Upper lobe of left lung (tissue), 6 donors: ENCODE measurements at regions not wholly inside any gene's neighbourhood (a gene's known extent, or its start where the extent isn't known, plus 50 kb on each side); places are given as distances from the start of the nearest gene placed in this dataset.

Experiments used
- ATAC-seq, 2 donors: fragments of 200-7000 bp; cut with Tn5 transposase; one replicate each; pipeline ENCODE4 v1.9.1; 2022; ENCODE audit warnings: mild to moderate bottlenecking in 2 of 2, moderate library complexity in 2 of 2; ENCODE audit not compliant: low FRiP score in 2 of 2
- DNase-seq, 2 donors: peaks; one replicate each; pipeline ENCODE4 v3.0.0-alpha.2; 2019 to 2020
- H3K27ac ChIP-seq, 4 donors: fragments of 200-600 bp; sonication (generic); one replicate each; pipeline ENCODE4 v1.5.1; 2016 to 2019
- H3K27me3 ChIP-seq, 4 donors: fragments of 200-600 bp; sonication (generic); one replicate each; pipeline ENCODE4 v1.5.1; 2017 to 2019
- H3K36me3 ChIP-seq, 4 donors: fragments of 200-600 bp; sonication (generic); one replicate each; pipeline ENCODE4 v1.5.1; 2016 to 2019
- H3K4me1 ChIP-seq, 4 donors: fragments of 200-600 bp; sonication (generic); one replicate each; pipeline ENCODE4 v1.5.1; 2018 to 2019
- H3K4me3 ChIP-seq, 4 donors: fragments of 200-600 bp; sonication (generic); one replicate each; pipeline ENCODE4 v1.5.1; 2017 to 2019; ENCODE audit warnings: mild to moderate bottlenecking in 2 of 4, moderate library complexity in 1 of 4
- H3K9me3 ChIP-seq, 4 donors: fragments of 200-600 bp; sonication (generic); one replicate each; pipeline ENCODE4 v1.5.1; 2018 to 2019
- EP300 ChIP-seq, 4 donors: sonication (generic); formaldehyde crosslinking; IDR thresholded peaks; one replicate each; pipeline ENCODE4 v1.5.1; 2017; ENCODE audit warnings: antibody characterized with exemption in 4 of 4, control low read depth in 2 of 4
- POLR2A ChIP-seq, 4 donors: fragments of 450-650 bp; IDR thresholded peaks; one replicate each; pipeline ENCODE4 v1.5.1; 2016 to 2017; ENCODE audit warnings: antibody characterized with exemption in 4 of 4, mild to moderate bottlenecking in 2 of 4
- POLR2AphosphoS5 ChIP-seq, 2 donors: sonication (generic); formaldehyde crosslinking; IDR thresholded peaks; one replicate each; pipeline ENCODE4 v1.5.1; 2017; ENCODE audit warnings: antibody characterized with exemption in 2 of 2
- WGBS, 2 donors: methylation state at CpG; one replicate each; pipeline ENCODE4 v1.1.5; 2017 to 2018; 5-methylcytosine and 5-hydroxymethylcytosine counted together
- TF ChIP-seq, protein P1 (sequence below), 6 experiments: fragments of 450-650 bp in 4 of 6; fragments of 200-600 bp in 2 of 6; sonication (generic) in 2 of 6; IDR thresholded peaks; one replicate each; pipeline ENCODE4 v1.5.1; 2016 to 2019; ENCODE audit warnings: antibody characterized with exemption in 6 of 6
- donor health status: DM: no; HTN: no; CAD: no; lungs with moderate emphysema.
- donor health status: DM: no; HTN: yes; CAD: no; lungs with severe emphysema.

DNA sequence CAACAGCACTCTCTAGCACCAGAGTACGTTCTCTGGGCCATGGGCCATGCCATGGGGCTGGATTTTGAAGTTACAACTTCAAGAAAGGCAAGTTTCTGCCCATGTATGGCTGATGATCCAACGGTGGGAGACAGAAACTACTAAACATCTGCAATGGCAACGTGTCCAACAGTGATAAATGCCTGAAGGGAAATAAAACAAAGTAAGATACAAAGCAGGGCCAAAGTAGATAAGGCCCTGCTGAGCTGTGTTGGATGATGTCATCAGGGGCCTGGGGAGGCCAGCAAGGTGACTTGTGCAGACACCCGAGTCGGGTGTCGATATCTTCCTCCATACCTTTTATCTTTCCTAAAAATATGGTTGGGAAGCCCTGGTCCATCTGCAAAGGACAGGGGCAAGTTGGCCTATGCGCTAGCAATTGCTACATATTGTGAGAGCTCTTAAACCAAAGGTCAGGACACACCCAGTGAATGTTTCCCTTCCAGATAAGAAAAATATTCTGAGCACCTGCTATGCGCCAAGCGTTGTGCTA is 487.2 kb downstream of the MN1 start:
- no peak for TF ChIP-seq POLR2AphosphoS5 (IDR thresholded peaks at IDR 0.05)
- TF ChIP-seq, protein P1, sequence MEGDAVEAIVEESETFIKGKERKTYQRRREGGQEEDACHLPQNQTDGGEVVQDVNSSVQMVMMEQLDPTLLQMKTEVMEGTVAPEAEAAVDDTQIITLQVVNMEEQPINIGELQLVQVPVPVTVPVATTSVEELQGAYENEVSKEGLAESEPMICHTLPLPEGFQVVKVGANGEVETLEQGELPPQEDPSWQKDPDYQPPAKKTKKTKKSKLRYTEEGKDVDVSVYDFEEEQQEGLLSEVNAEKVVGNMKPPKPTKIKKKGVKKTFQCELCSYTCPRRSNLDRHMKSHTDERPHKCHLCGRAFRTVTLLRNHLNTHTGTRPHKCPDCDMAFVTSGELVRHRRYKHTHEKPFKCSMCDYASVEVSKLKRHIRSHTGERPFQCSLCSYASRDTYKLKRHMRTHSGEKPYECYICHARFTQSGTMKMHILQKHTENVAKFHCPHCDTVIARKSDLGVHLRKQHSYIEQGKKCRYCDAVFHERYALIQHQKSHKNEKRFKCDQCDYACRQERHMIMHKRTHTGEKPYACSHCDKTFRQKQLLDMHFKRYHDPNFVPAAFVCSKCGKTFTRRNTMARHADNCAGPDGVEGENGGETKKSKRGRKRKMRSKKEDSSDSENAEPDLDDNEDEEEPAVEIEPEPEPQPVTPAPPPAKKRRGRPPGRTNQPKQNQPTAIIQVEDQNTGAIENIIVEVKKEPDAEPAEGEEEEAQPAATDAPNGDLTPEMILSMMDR (IDR thresholded peaks at IDR 0.05) = no peak
- no peak for TF ChIP-seq EP300 (IDR thresholded peaks at IDR 0.05)
- TF ChIP-seq POLR2A (IDR thresholded peaks at IDR 0.05) = no peak
- WGBS, 2 donors = 69 to 78% methylated on average over 9 of the region's 9 CpGs
- DNase-seq = no peak
- Histone ChIP-seq H3K9me3 (no peaks in the 10 kb centered on the region), H3K27me3 (no peaks in the 10 kb centered on the region), H3K4me1 (no peaks in the 10 kb centered on the region), H3K36me3 (no peaks in the 10 kb centered on the region), H3K4me3 (no peak overlapping the region), H3K27ac (no peak overlapping the region)
- ATAC-seq = no peak

- no peaks in the 10 kb centered on the region for H3K4me1 ChIP-seq
- TF ChIP-seq, protein P1 (IDR thresholded peaks at IDR 0.05) = no peak
- TF ChIP-seq POLR2A (IDR thresholded peaks at IDR 0.05) (no peak), POLR2AphosphoS5 (IDR thresholded peaks at IDR 0.05) (no peak), EP300 (IDR thresholded peaks at IDR 0.05) (no peak)
- no peaks in the 10 kb centered on the region for H3K36me3 ChIP-seq
- H3K4me3 ChIP-seq = no peak overlapping the region
- DNase-seq (no peak), ATAC-seq (no peak)
- H3K27ac ChIP-seq = no peak overlapping the region
- no peaks in the 10 kb centered on the region for H3K9me3 ChIP-seq
- 90 to 97% methylated on average over 4 of the region's 4 CpGs for WGBS, 2 donors
- no peaks in the 10 kb centered on the region for H3K27me3 ChIP-seq
Observed at GRCh38 chr22:27315833-27316232, 485.7 kb downstream of the MN1 start.

GRCh38 chr22:27317096-27317495 is 484.5 kb downstream of the MN1 start:
- H3K4me3 ChIP-seq = no peak overlapping the region
- TF ChIP-seq, protein P1 (IDR thresholded peaks at IDR 0.05) = no peak
- TF ChIP-seq POLR2AphosphoS5 (IDR thresholded peaks at IDR 0.05) (no peak), POLR2A (IDR thresholded peaks at IDR 0.05) (no peak), EP300 (IDR thresholded peaks at IDR 0.05) (no peak)
- H3K9me3 ChIP-seq = no peaks in the 10 kb centered on the region
- WGBS, 2 donors = 85 to 90% methylated on average over 5 of the region's 5 CpGs
- no peaks in the 10 kb centered on the region for H3K27me3 ChIP-seq
- ATAC-seq = no peak
- H3K36me3 ChIP-seq = no peaks in the 10 kb centered on the region
- no peak overlapping the region for H3K27ac ChIP-seq
- DNase-seq = no peak
- H3K4me1 ChIP-seq = no peaks in the 10 kb centered on the region

DNA sequence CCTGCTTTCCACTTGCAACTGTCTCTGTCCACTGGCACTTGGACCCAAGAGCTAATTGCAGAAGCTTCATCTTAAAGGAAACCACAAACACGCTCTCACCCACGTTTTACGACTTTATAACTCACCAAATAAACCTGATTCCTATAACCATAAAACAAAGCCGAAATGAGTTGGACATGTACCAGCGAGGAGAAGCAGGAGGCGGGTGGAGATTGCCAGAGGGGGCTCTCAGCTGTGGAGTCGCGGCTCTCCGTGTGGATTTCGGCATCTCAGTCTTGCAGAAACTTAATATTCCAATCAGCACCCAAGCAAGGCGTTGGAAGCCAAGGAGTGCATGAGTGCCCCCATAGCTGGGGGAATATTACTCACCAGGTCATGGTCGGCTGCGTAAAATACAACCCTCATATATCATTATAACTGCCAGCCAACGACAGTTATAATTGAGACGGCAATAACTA is 483.6 kb downstream of the MN1 start:
- no peaks in the 10 kb centered on the region for H3K27me3 ChIP-seq
- no peaks in the 10 kb centered on the region for H3K9me3 ChIP-seq
- DNase-seq = no peak
- no peaks in the 10 kb centered on the region for H3K4me1 ChIP-seq
- WGBS, 2 donors = 54 to 64% methylated on average over 15 of the region's 15 CpGs
- ATAC-seq = no peak
- no peaks in the 10 kb centered on the region for H3K36me3 ChIP-seq
- no peak overlapping the region for H3K27ac ChIP-seq
- TF ChIP-seq EP300 (IDR thresholded peaks at IDR 0.05) (no peak), POLR2AphosphoS5 (IDR thresholded peaks at IDR 0.05) (no peak), POLR2A (IDR thresholded peaks at IDR 0.05) (no peak)
- TF ChIP-seq, protein P1 (IDR thresholded peaks at IDR 0.05) = no peak
- no peak overlapping the region for H3K4me3 ChIP-seq

GRCh38 chr22:27318516-27318915 is 483.0 kb downstream of the MN1 start:
- Histone ChIP-seq H3K27me3 (no peaks in the 10 kb centered on the region), H3K4me1 (no peaks in the 10 kb centered on the region), H3K9me3 (no peaks in the 10 kb centered on the region), H3K36me3 (no peaks in the 10 kb centered on the region), H3K27ac (no peak overlapping the region), H3K4me3 (no peak overlapping the region)
- WGBS, 2 donors = 16 to 20% methylated on average over 3 of the region's 3 CpGs
- DNase-seq = no peak
- ATAC-seq = no peak
- TF ChIP-seq POLR2AphosphoS5 (IDR thresholded peaks at IDR 0.05) (no peak), POLR2A (IDR thresholded peaks at IDR 0.05) (no peak), EP300 (IDR thresholded peaks at IDR 0.05) (no peak)
- TF ChIP-seq, protein P1 (IDR thresholded peaks at IDR 0.05) = no peak
